Mammary epithelial cell (primary cell): ENCODE measurements at regions not wholly inside any gene's neighbourhood (a gene's known extent, or its start where the extent isn't known, plus 50 kb on each side); places are given as distances from the start of the nearest gene placed in this dataset.

Experiments
- CTCF ChIP-seq, 2 donors: IDR thresholded peaks in 1 of 2; conservative IDR thresholded peaks in 1 of 2; 2 replicates each; pipeline ENCODE4 v1.5.1; 2011 to 2012; ENCODE audit warnings: inconsistent platforms in 2 of 2, low read length in 2 of 2, mild to moderate bottlenecking in 2 of 2, control low read depth in 1 of 2, low read depth in 1 of 2; ENCODE audit not compliant: insufficient read depth in 1 of 2; ENCODE audit errors: extremely low read depth in 1 of 2
- EZH2 ChIP-seq: IDR thresholded peaks from 2 replicates; pipeline ENCODE4 v1.6.1; 2012; ENCODE audit warnings: low read length, inconsistent platforms, borderline replicate concordance

- TF ChIP-seq CTCF (conservative IDR thresholded peaks at IDR 0.05 in 1 of 2, IDR thresholded peaks at IDR 0.05 in 1 of 2; ENCODE audit: extremely low read depth in 1 of 2, insufficient read depth in 1 of 2, low read depth in 1 of 2, low read length in 2 of 2) (no peak), EZH2 (no peak)
These were observed 72.5 kb upstream of the SHANK2 start for GRCh38 chr11:71324788-71325417.
